ENCODE measurements at regions not wholly inside any gene's neighbourhood (a gene's known extent, or its start where the extent isn't known, plus 50 kb on each side); places are given as distances from the start of the nearest gene placed in this dataset.

- Histone ChIP-seq H3K4me2 (ENCODE audit: low read length) (no peak overlapping the region), H3K9ac (ENCODE audit: low read depth, low read length) (no peak overlapping the region), H3K36me3 (ENCODE audit: insufficient read depth, low read length) (no peaks in the 10 kb centered on the region), H3K4me3 (ENCODE audit: low read length) (no peak overlapping the region), H3K4me1 (ENCODE audit: control insufficient read depth, insufficient read depth, low read length) (no peaks in the 10 kb centered on the region), H3K9me3 (replicated peaks; ENCODE audit: low read length) (no peaks in the 10 kb centered on the region), H3K27me3 (ENCODE audit: control insufficient read depth, insufficient read depth, low read length) (peaks cover 8% of the 10 kb centered on the region)
Measured at GRCh38 chr13:99105160-99105559, 95.5 kb upstream of the UBAC2 start.

GRCh38 chr13:99113351-99113750 lies 87.3 kb upstream of the UBAC2 start:
- no peaks in the 10 kb centered on the region for H3K9me3 ChIP-seq (replicated peaks; ENCODE audit: low read length)
- no peak overlapping the region for H3K9ac ChIP-seq (ENCODE audit: low read depth, low read length)
- no peaks in the 10 kb centered on the region for H3K36me3 ChIP-seq (ENCODE audit: insufficient read depth, low read length)
- no peaks in the 10 kb centered on the region for H3K4me1 ChIP-seq (ENCODE audit: control insufficient read depth, insufficient read depth, low read length)
- H3K27me3 ChIP-seq (ENCODE audit: control insufficient read depth, insufficient read depth, low read length), result no peaks in the 10 kb centered on the region
- H3K4me3 ChIP-seq (ENCODE audit: low read length), result no peak overlapping the region
- no peak overlapping the region for H3K4me2 ChIP-seq (ENCODE audit: low read length)

GRCh38 chr13:99118179-99118578 lies 82.5 kb upstream of the UBAC2 start:
- H3K9me3 ChIP-seq (replicated peaks; ENCODE audit: low read length), result no peaks in the 10 kb centered on the region
- no peak overlapping the region for H3K9ac ChIP-seq (ENCODE audit: low read depth, low read length)
- no peaks in the 10 kb centered on the region for H3K27me3 ChIP-seq (ENCODE audit: control insufficient read depth, insufficient read depth, low read length)
- H3K4me1 ChIP-seq (ENCODE audit: control insufficient read depth, insufficient read depth, low read length), result peaks cover under 1% of the 10 kb centered on the region
- H3K36me3 ChIP-seq (ENCODE audit: insufficient read depth, low read length), result no peaks in the 10 kb centered on the region
- H3K4me2 ChIP-seq (ENCODE audit: low read length), result no peak overlapping the region
- no peak overlapping the region for H3K4me3 ChIP-seq (ENCODE audit: low read length)

GRCh38 chr13:99119656-99120055 lies 81.0 kb upstream of the UBAC2 start:
- no peaks in the 10 kb centered on the region for H3K36me3 ChIP-seq (ENCODE audit: insufficient read depth, low read length)
- H3K4me3 ChIP-seq (ENCODE audit: low read length), result no peak overlapping the region
- H3K4me1 ChIP-seq (ENCODE audit: control insufficient read depth, insufficient read depth, low read length), result peaks cover 13% of the 10 kb centered on the region
- no peak overlapping the region for H3K9ac ChIP-seq (ENCODE audit: low read depth, low read length)
- H3K9me3 ChIP-seq (replicated peaks; ENCODE audit: low read length), result no peaks in the 10 kb centered on the region
- H3K27me3 ChIP-seq (ENCODE audit: control insufficient read depth, insufficient read depth, low read length), result no peaks in the 10 kb centered on the region
- H3K4me2 ChIP-seq (ENCODE audit: low read length), result no peak overlapping the region

- H3K27me3 ChIP-seq (ENCODE audit: control insufficient read depth, insufficient read depth, low read length), result no peaks in the 10 kb centered on the region
Measured at GRCh38 chr13:99120751-99121150, 79.9 kb upstream of the UBAC2 start.

GRCh38 chr13:99122171-99122570 lies 78.5 kb upstream of the UBAC2 start:
- no peaks in the 10 kb centered on the region for H3K36me3 ChIP-seq (ENCODE audit: insufficient read depth, low read length)
- H3K4me1 ChIP-seq (ENCODE audit: control insufficient read depth, insufficient read depth, low read length), result peaks cover 21% of the 10 kb centered on the region
- H3K27me3 ChIP-seq (ENCODE audit: control insufficient read depth, insufficient read depth, low read length), result no peaks in the 10 kb centered on the region
- no peak overlapping the region for H3K4me2 ChIP-seq (ENCODE audit: low read length)
- H3K9me3 ChIP-seq (replicated peaks; ENCODE audit: low read length), result no peaks in the 10 kb centered on the region
- H3K9ac ChIP-seq (ENCODE audit: low read depth, low read length), result no peak overlapping the region
- H3K4me3 ChIP-seq (ENCODE audit: low read length), result no peak overlapping the region

More at GRCh38 chr13:99120751-99121150, 79.9 kb upstream of the UBAC2 start:
- no peak overlapping the region for H3K4me3 ChIP-seq (ENCODE audit: low read length)
- no peak overlapping the region for H3K9ac ChIP-seq (ENCODE audit: low read depth, low read length)
- H3K4me1 ChIP-seq (ENCODE audit: control insufficient read depth, insufficient read depth, low read length), result peaks cover 21% of the 10 kb centered on the region
- H3K4me2 ChIP-seq (ENCODE audit: low read length), result no peak overlapping the region
- no peaks in the 10 kb centered on the region for H3K9me3 ChIP-seq (replicated peaks; ENCODE audit: low read length)
- H3K36me3 ChIP-seq (ENCODE audit: insufficient read depth, low read length), result no peaks in the 10 kb centered on the region

GRCh38 chr13:99123101-99124045 lies 77.3 kb upstream of the UBAC2 start:
- Histone ChIP-seq H3K4me1 (ENCODE audit: control insufficient read depth, insufficient read depth, low read length) (peaks cover 21% of the 10 kb centered on the region), H3K4me3 (ENCODE audit: low read length) (no peak overlapping the region), H3K27me3 (ENCODE audit: control insufficient read depth, insufficient read depth, low read length) (no peaks in the 10 kb centered on the region), H3K9me3 (replicated peaks; ENCODE audit: low read length) (no peaks in the 10 kb centered on the region), H3K4me2 (ENCODE audit: low read length) (no peak overlapping the region), H3K9ac (ENCODE audit: low read depth, low read length) (no peak overlapping the region), H3K36me3 (ENCODE audit: insufficient read depth, low read length) (no peaks in the 10 kb centered on the region)

- Histone ChIP-seq H3K4me3 (ENCODE audit: low read length) (no peak overlapping the region), H3K4me1 (ENCODE audit: control insufficient read depth, insufficient read depth, low read length) (peaks cover 21% of the 10 kb centered on the region), H3K9ac (ENCODE audit: low read depth, low read length) (no peak overlapping the region), H3K9me3 (replicated peaks; ENCODE audit: low read length) (no peaks in the 10 kb centered on the region), H3K4me2 (ENCODE audit: low read length) (no peak overlapping the region), H3K36me3 (ENCODE audit: insufficient read depth, low read length) (no peaks in the 10 kb centered on the region), H3K27me3 (ENCODE audit: control insufficient read depth, insufficient read depth, low read length) (no peaks in the 10 kb centered on the region)
Measured at GRCh38 chr13:99124046-99124400, 76.6 kb upstream of the UBAC2 start.

- Histone ChIP-seq H3K27me3 (ENCODE audit: control insufficient read depth, insufficient read depth, low read length) (no peaks in the 10 kb centered on the region), H3K9ac (ENCODE audit: low read depth, low read length) (peak overlapping the region; percentile 45), H3K4me1 (ENCODE audit: control insufficient read depth, insufficient read depth, low read length) (peaks cover 21% of the 10 kb centered on the region), H3K9me3 (replicated peaks; ENCODE audit: low read length) (no peaks in the 10 kb centered on the region), H3K4me2 (ENCODE audit: low read length) (peak overlapping the region; percentile 63), H3K4me3 (ENCODE audit: low read length) (peak overlapping the region; percentile 15), H3K36me3 (ENCODE audit: insufficient read depth, low read length) (no peaks in the 10 kb centered on the region)
Measured at GRCh38 chr13:99124794-99125316, 75.8 kb upstream of the UBAC2 start.

GRCh38 chr13:99125326-99125915 lies 75.2 kb upstream of the UBAC2 start:
- peaks cover 21% of the 10 kb centered on the region for H3K4me1 ChIP-seq (ENCODE audit: control insufficient read depth, insufficient read depth, low read length)
- H3K9ac ChIP-seq (ENCODE audit: low read depth, low read length), result peak overlapping the region; percentile 45
- no peaks in the 10 kb centered on the region for H3K27me3 ChIP-seq (ENCODE audit: control insufficient read depth, insufficient read depth, low read length)
- H3K4me2 ChIP-seq (ENCODE audit: low read length), result peak overlapping the region; percentile 63
- H3K36me3 ChIP-seq (ENCODE audit: insufficient read depth, low read length), result no peaks in the 10 kb centered on the region
- H3K4me3 ChIP-seq (ENCODE audit: low read length), result no peak overlapping the region
- no peaks in the 10 kb centered on the region for H3K9me3 ChIP-seq (replicated peaks; ENCODE audit: low read length)

GRCh38 chr13:99126821-99127220 lies 73.8 kb upstream of the UBAC2 start:
- Histone ChIP-seq H3K4me2 (ENCODE audit: low read length) (no peak overlapping the region), H3K4me1 (ENCODE audit: control insufficient read depth, insufficient read depth, low read length) (peaks cover 21% of the 10 kb centered on the region), H3K36me3 (ENCODE audit: insufficient read depth, low read length) (no peaks in the 10 kb centered on the region), H3K4me3 (ENCODE audit: low read length) (no peak overlapping the region), H3K27me3 (ENCODE audit: control insufficient read depth, insufficient read depth, low read length) (no peaks in the 10 kb centered on the region), H3K9me3 (replicated peaks; ENCODE audit: low read length) (no peaks in the 10 kb centered on the region), H3K9ac (ENCODE audit: low read depth, low read length) (no peak overlapping the region)

Data from skeletal muscle satellite cell (primary cell).